Glomerular endothelial cell (primary cell): ENCODE measurements at regions not wholly inside any gene's neighbourhood (a gene's known extent, or its start where the extent isn't known, plus 50 kb on each side); places are given as distances from the start of the nearest gene placed in this dataset.

Experiments used
- DNase-seq: peaks from one replicate; pipeline ENCODE4 v3.0.0-alpha.2; 2011; ENCODE audit warnings: low read depth, low spot score; ENCODE audit errors: extremely low read depth

- DNase-seq = no peak
These were observed 301.0 kb upstream of the UMPS start for GRCh38 chr3:124429129-124429815.

GRCh38 chr3:124431331-124431994, 298.8 kb upstream of the UMPS start:
- no peak for DNase-seq

- no peak for DNase-seq
These were observed 296.1 kb upstream of the UMPS start for GRCh38 chr3:124434176-124434575.

- DNase-seq = no peak
These were observed 294.8 kb upstream of the UMPS start for GRCh38 chr3:124435467-124435866.

- DNase-seq = no peak
These were observed 291.4 kb upstream of the UMPS start for GRCh38 chr3:124438813-124439212.

GRCh38 chr3:124439603-124440002, 290.6 kb upstream of the UMPS start:
- no peak for DNase-seq

GRCh38 chr3:124441766-124442165, 288.5 kb upstream of the UMPS start:
- DNase-seq = no peak

- DNase-seq = no peak
These were observed 287.8 kb upstream of the UMPS start for GRCh38 chr3:124442463-124442862.

GRCh38 chr3:124443446-124443845, 286.8 kb upstream of the UMPS start:
- no peak for DNase-seq

GRCh38 chr3:124444075-124444474, 286.2 kb upstream of the UMPS start:
- no peak for DNase-seq

GRCh38 chr3:124444896-124445295, 285.4 kb upstream of the UMPS start:
- DNase-seq = no peak

GRCh38 chr3:124447845-124448244, 282.4 kb upstream of the UMPS start:
- DNase-seq = no peak

- no peak for DNase-seq
These were observed 281.3 kb upstream of the UMPS start for GRCh38 chr3:124448954-124449353.

GRCh38 chr3:124450366-124450765, 279.9 kb upstream of the UMPS start:
- DNase-seq = no peak

- no peak for DNase-seq
These were observed 278.5 kb upstream of the UMPS start for GRCh38 chr3:124451630-124452317.

GRCh38 chr3:124453189-124453588, 277.1 kb upstream of the UMPS start:
- DNase-seq = no peak

- DNase-seq = no peak
These were observed 274.4 kb upstream of the UMPS start for GRCh38 chr3:124455891-124456290.

- DNase-seq = no peak
These were observed 273.7 kb upstream of the UMPS start for GRCh38 chr3:124456506-124456905.

- no peak for DNase-seq
These were observed 270.6 kb upstream of the UMPS start for GRCh38 chr3:124459678-124460077.

GRCh38 chr3:124461126-124461525, 269.1 kb upstream of the UMPS start:
- DNase-seq = no peak

- no peak for DNase-seq
These were observed 268.2 kb upstream of the UMPS start for GRCh38 chr3:124461838-124462632.
